Mesenchymal stem cell (in vitro differentiated cells and primary cell): ENCODE measurements at regions not wholly inside any gene's neighbourhood (a gene's known extent, or its start where the extent isn't known, plus 50 kb on each side); places are given as distances from the start of the nearest gene placed in this dataset.

ENCODE experiments used
- DNase-seq: peaks from one replicate; pipeline ENCODE4 v3.0.0-alpha.2; 2013
- H2AFZ ChIP-seq: one replicate; pipeline ENCODE4 v1.6.1; 2013; ENCODE audit warnings: low read depth, mild to moderate bottlenecking, control low read depth, inconsistent platforms, low read length, moderate library complexity
- H2AK5ac ChIP-seq: 2 replicates; pipeline ENCODE4 v1.6.1; 2013; ENCODE audit warnings: low read length, moderate library complexity, mild to moderate bottlenecking, inconsistent platforms; ENCODE audit not compliant: severe bottlenecking
- H2BK120ac ChIP-seq: one replicate; pipeline ENCODE4 v1.6.1; 2013; ENCODE audit warnings: low read depth, mild to moderate bottlenecking, inconsistent platforms, low read length, moderate library complexity
- H2BK12ac ChIP-seq, 2 experiments: one replicate each; pipeline ENCODE4 v1.6.1; 2013; ENCODE audit warnings: inconsistent platforms in 2 of 2, low read length in 2 of 2, mild to moderate bottlenecking in 2 of 2, moderate library complexity in 2 of 2, control low read depth in 1 of 2
- H2BK15ac ChIP-seq: one replicate; pipeline ENCODE4 v1.6.1; 2013; ENCODE audit warnings: mild to moderate bottlenecking, low read depth, inconsistent platforms; ENCODE audit not compliant: poor library complexity, severe bottlenecking
- H2BK5ac ChIP-seq: 2 replicates; pipeline ENCODE4 v1.6.1; 2013; ENCODE audit warnings: low read depth, mild to moderate bottlenecking, low read length, control low read depth, inconsistent platforms; ENCODE audit not compliant: poor library complexity, severe bottlenecking
- H3K14ac ChIP-seq, 2 experiments: one replicate each; pipeline ENCODE4 v1.6.1; 2013; ENCODE audit warnings: inconsistent platforms in 2 of 2, low read length in 2 of 2, control low read depth in 1 of 2, mild to moderate bottlenecking in 1 of 2, moderate library complexity in 1 of 2
- H3K18ac ChIP-seq, 2 experiments: one replicate each; pipeline ENCODE4 v1.6.1; 2013; ENCODE audit warnings: inconsistent platforms in 2 of 2, low read length in 2 of 2, control low read depth in 1 of 2, low read depth in 1 of 2, mild to moderate bottlenecking in 1 of 2
- H3K23ac ChIP-seq, 2 experiments: one replicate each; pipeline ENCODE4 v1.6.1; 2013; ENCODE audit warnings: inconsistent platforms in 2 of 2, low read length in 2 of 2, mild to moderate bottlenecking in 2 of 2, moderate library complexity in 2 of 2, control low read depth in 1 of 2
- H3K27ac ChIP-seq: 2 replicates; pipeline ENCODE4 v1.5.1; 2013; ENCODE audit warnings: mild to moderate bottlenecking, moderate library complexity, low read length, control low read depth, inconsistent platforms; ENCODE audit not compliant: poor library complexity, severe bottlenecking
- H3K27me3 ChIP-seq, 2 experiments: 2 replicates each; pipeline versions ENCODE4 v1.6.1 to v1.7.0; 2013; ENCODE audit warnings: low read length in 2 of 2, mild to moderate bottlenecking in 2 of 2, moderate library complexity in 2 of 2, control low read depth in 1 of 2, inconsistent platforms in 1 of 2; ENCODE audit not compliant: control insufficient read depth in 1 of 2, insufficient read depth in 1 of 2
- H3K36me3 ChIP-seq, 2 experiments: 2 replicates each; pipeline versions ENCODE4 v1.6.1 to v1.7.0; 2013; ENCODE audit warnings: low read length in 2 of 2, control low read depth in 1 of 2, inconsistent platforms in 1 of 2, low read depth in 1 of 2, mild to moderate bottlenecking in 1 of 2; ENCODE audit not compliant: insufficient read depth in 2 of 2, control insufficient read depth in 1 of 2
- H3K4ac ChIP-seq, 2 experiments: one replicate each; pipeline ENCODE4 v1.6.1; 2013; ENCODE audit warnings: inconsistent platforms in 2 of 2, low read length in 2 of 2, mild to moderate bottlenecking in 2 of 2, moderate library complexity in 2 of 2, control low read depth in 1 of 2, low read depth in 1 of 2
- H3K4me1 ChIP-seq: 2 replicates; pipeline ENCODE4 v1.6.1; 2013; ENCODE audit warnings: low read depth, low read length, control low read depth; ENCODE audit not compliant: control insufficient read depth, insufficient read depth
- H3K4me2 ChIP-seq: 2 replicates; pipeline ENCODE4 v1.6.1; 2013; ENCODE audit warnings: low read length, mild to moderate bottlenecking, inconsistent platforms; ENCODE audit not compliant: poor library complexity, severe bottlenecking
- H3K4me3 ChIP-seq, 2 experiments: 2 replicates each; pipeline versions ENCODE4 v1.5.1 to v1.7.0; 2013; ENCODE audit warnings: low read length in 2 of 2, mild to moderate bottlenecking in 2 of 2, control low read depth in 1 of 2, low read depth in 1 of 2; ENCODE audit not compliant: insufficient read depth in 1 of 2
- H3K79me1 ChIP-seq: replicated peaks from 2 replicates; pipeline ENCODE4 v1.6.1; 2013; ENCODE audit warnings: mild to moderate bottlenecking, control low read depth, low read length, inconsistent platforms; ENCODE audit not compliant: poor library complexity, severe bottlenecking
- H3K9ac ChIP-seq: 2 replicates; pipeline ENCODE4 v1.7.0; 2013; ENCODE audit warnings: mild to moderate bottlenecking, low read length, moderate library complexity
- H3K9me3 ChIP-seq: 2 replicates; pipeline ENCODE4 v1.7.0; 2013; ENCODE audit warnings: mild to moderate bottlenecking, low read length; ENCODE audit not compliant: control insufficient read depth
- H4K8ac ChIP-seq: one replicate; pipeline ENCODE4 v1.6.1; 2013; ENCODE audit warnings: inconsistent platforms, mild to moderate bottlenecking, low read length, moderate library complexity
- H4K91ac ChIP-seq: one replicate; pipeline ENCODE4 v1.6.1; 2013; ENCODE audit warnings: mild to moderate bottlenecking, low read length, inconsistent platforms
- WGBS: methylation state at CpG from one replicate; pipeline ENCODE4 v1.1.7; 2013; ENCODE audit warnings: mixed read lengths; 5-methylcytosine and 5-hydroxymethylcytosine counted together

DNA sequence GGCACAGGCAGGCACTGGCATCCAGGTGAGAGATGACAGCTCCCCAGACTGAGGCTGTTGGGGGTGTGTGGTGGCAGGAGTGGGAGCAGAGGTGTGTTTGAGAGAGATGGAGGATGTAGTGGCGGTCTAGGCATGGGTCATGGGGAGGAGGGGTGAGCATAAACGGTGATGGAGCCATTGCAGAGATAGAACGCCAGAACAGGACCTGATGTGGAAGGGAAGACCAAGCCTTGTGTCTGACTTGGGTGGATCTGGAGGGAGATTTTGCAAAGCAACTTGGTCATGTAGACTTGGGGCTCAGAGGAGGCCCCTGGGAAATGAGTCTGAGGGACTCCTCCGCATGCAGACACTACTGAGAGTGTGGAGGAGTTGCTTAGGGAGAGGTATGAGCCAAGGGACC lies 50.0 kb upstream of the CLDN5 start:
- no peak overlapping the region for H3K9ac ChIP-seq
- peaks cover 8% of the 10 kb centered on the region for H3K4me1 ChIP-seq
- no peaks in the 10 kb centered on the region for H3K36me3 ChIP-seq
- H3K9me3 ChIP-seq = no peaks in the 10 kb centered on the region
- no peak overlapping the region for H3K4me3 ChIP-seq
- no peak overlapping the region for H3K27ac ChIP-seq
- no peak overlapping the region for H3K23ac ChIP-seq
- H2BK15ac ChIP-seq = no peak overlapping the region
- no peaks in the 10 kb centered on the region for H3K79me1 ChIP-seq
- no peak overlapping the region for H2AFZ ChIP-seq
- DNase-seq = no peak
- no peak overlapping the region for H2BK120ac ChIP-seq
- no peak overlapping the region for H3K4ac ChIP-seq
- H2BK5ac ChIP-seq = no peak overlapping the region
- H4K91ac ChIP-seq = peak overlapping the region; percentile 35
- peaks cover 0 to 5% of the 10 kb centered on the region in 2 experiments for H3K27me3 ChIP-seq
- H3K14ac ChIP-seq = no peak overlapping the region
- H2BK12ac ChIP-seq = no peak overlapping the region
- H3K18ac ChIP-seq = no peak overlapping the region
- no peak overlapping the region for H3K4me2 ChIP-seq
- H2AK5ac ChIP-seq = no peak overlapping the region
- no peak overlapping the region for H4K8ac ChIP-seq
- 89% methylated on average over 4 of the region's 4 CpGs for WGBS

DNA sequence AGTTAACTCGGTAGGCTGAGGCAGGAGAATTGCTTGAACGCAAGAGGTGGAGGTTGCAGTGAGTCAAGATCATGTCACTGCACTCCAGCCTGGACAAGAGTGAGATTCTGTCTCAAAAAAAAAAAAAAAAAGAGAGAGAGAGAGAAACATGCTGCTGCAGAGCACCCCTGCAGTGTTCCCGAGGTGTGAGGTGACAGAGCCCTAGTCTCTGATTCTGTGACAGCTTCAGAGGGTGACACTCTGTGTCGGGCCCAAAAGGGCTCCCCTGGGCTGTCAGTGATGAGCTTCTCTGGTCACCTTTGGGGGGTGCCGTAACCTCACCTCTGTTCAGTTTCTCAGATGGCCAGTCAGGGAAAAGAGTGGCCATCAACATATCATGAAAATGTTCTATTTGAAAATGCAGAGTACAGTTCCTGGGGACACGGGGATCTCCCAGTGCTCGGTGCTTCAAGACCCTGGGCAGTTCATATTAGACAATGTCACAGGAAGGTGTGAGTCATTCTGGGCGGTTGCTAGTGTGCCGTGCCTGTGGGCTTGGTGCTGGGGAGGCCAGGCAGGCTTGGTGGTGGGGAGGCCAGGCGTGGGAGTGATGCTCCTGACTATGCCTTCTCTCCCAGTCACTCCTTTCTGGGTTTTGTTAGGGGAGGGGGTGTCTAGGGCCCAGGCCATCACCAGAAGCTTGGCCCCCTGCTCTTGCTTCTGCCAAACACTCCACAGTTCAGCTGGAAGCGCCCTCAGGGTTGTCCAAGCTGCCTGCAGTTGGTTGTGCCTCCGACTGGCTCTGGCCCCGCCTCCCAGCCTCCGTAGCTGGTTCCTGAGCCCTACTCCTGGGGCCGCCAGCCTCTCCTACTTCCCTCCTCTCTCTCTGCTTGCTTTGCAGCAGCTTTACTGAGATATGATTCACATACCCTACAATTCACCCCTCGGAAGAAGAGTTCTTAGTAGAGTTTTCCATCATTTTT lies 52.5 kb upstream of the CLDN5 start:
- Histone ChIP-seq H2BK5ac (no peak overlapping the region), H2BK15ac (no peak overlapping the region), H4K8ac (peak overlapping the region; percentile 77), H3K4me1 (peaks cover 8% of the 10 kb centered on the region), H3K9ac (peak overlapping the region; percentile 45), H2AK5ac (no peak overlapping the region), H3K14ac (no peak overlapping the region), H2BK120ac (no peak overlapping the region), H4K91ac (no peak overlapping the region), H3K4me3 (peak overlapping the region in 1 of 2 experiments; percentile 21), H3K9me3 (no peaks in the 10 kb centered on the region), H3K27ac (no peak overlapping the region), H3K23ac (no peak overlapping the region), H3K18ac (no peak overlapping the region), H2AFZ (peak overlapping the region; percentile 48), H3K79me1 (no peaks in the 10 kb centered on the region), H3K27me3 (peaks cover 0 to 6% of the 10 kb centered on the region in 2 experiments), H3K4ac (no peak overlapping the region), H3K4me2 (no peak overlapping the region), H2BK12ac (no peak overlapping the region), H3K36me3 (no peaks in the 10 kb centered on the region)
- DNase-seq = peak; percentile 74
- WGBS = 44% methylated on average over 14 of the region's 16 CpGs

DNA sequence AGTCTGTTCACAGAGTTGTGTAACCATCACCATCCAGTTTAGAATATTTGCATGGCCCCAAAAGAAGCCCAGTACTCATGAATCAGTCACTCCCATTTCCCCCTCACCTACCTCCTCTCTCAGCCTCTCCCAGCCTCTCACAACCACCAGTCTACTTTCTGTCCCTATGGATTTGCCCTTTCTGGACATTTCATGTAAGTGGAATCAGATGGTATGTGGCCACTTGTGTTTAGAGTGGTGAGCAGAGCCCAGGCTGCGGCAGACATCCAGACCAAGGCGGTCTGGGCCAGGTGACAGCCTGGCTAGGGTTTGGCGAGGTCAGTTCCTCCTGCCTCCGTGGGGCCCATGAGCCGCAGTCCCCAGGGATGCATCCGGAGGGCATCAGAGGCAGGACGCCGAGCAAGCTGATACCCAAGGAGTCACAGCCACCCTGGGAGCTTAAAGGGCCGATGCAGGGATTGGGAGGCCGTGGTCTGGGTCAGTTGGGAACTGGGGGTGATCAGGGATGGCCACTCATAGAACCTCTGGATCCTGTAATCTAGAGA lies 53.3 kb upstream of the CLDN5 start:
- no peak overlapping the region for H2AFZ ChIP-seq
- no peaks in the 10 kb centered on the region for H3K79me1 ChIP-seq
- H3K27ac ChIP-seq = no peak overlapping the region
- H2AK5ac ChIP-seq = no peak overlapping the region
- H4K8ac ChIP-seq = no peak overlapping the region
- DNase-seq = no peak
- no peak overlapping the region for H2BK12ac ChIP-seq
- no peak overlapping the region for H3K23ac ChIP-seq
- no peak overlapping the region for H3K18ac ChIP-seq
- peaks cover 0 to 6% of the 10 kb centered on the region in 2 experiments for H3K27me3 ChIP-seq
- no peaks in the 10 kb centered on the region for H3K9me3 ChIP-seq
- peak overlapping the region; percentile 2 for H4K91ac ChIP-seq
- H2BK15ac ChIP-seq = no peak overlapping the region
- peak overlapping the region in 1 of 2 experiments; percentile 21 for H3K4me3 ChIP-seq
- peaks cover 8% of the 10 kb centered on the region for H3K4me1 ChIP-seq
- no peak overlapping the region for H2BK5ac ChIP-seq
- peak overlapping the region; percentile 45 for H3K9ac ChIP-seq
- no peak overlapping the region for H2BK120ac ChIP-seq
- no peak overlapping the region for H3K4ac ChIP-seq
- H3K14ac ChIP-seq = no peak overlapping the region
- H3K4me2 ChIP-seq = no peak overlapping the region
- WGBS = 83% methylated on average over 10 of the region's 10 CpGs
- no peaks in the 10 kb centered on the region for H3K36me3 ChIP-seq
